ENCODE measurements at regions not wholly inside any gene's neighbourhood (a gene's known extent, or its start where the extent isn't known, plus 50 kb on each side); places are given as distances from the start of the nearest gene placed in this dataset.

GRCh38 chr4:138327338-138327737, 85.2 kb upstream of the SLC7A11 start:
- DNase-seq: no peak
- 83 to 98% (median 91%) methylated on average over 1 of the region's 1 CpG for WGBS, 5 donors
- Histone ChIP-seq H3K36me3 (no peaks in the 10 kb centered on the region), H3K9me3 (peaks cover 0 to 4% (median 0%) of the 10 kb centered on the region in 8 donors), H3K27me3 (replicated peaks in 1 of 7) (no peaks in the 10 kb centered on the region), H3K4me1 (no peaks in the 10 kb centered on the region), H3K4me3 (no peak overlapping the region), H3K27ac (no peak overlapping the region)
- intact Hi-C loops (cut with DNase I; ENCODE audit: low total_unique reads): no loop called here
- TF ChIP-seq POLR2A (IDR thresholded peaks at IDR 0.05): no peak
- TF ChIP-seq POLR2AphosphoS5 (IDR thresholded peaks at IDR 0.05): no peak
- no peak for TF ChIP-seq CTCF (IDR thresholded peaks at IDR 0.05 in 8 of 11, conservative IDR thresholded peaks at IDR 0.05 in 3 of 11)

GRCh38 chr4:138320831-138321230, 78.7 kb upstream of the SLC7A11 start:
- H3K4me3 ChIP-seq: no peak overlapping the region
- 84 to 95% (median 89%) methylated on average over 1 of the region's 1 CpG for WGBS, 5 donors
- TF ChIP-seq CTCF (IDR thresholded peaks at IDR 0.05 in 8 of 11, conservative IDR thresholded peaks at IDR 0.05 in 3 of 11): no peak
- no peak for TF ChIP-seq POLR2A (IDR thresholded peaks at IDR 0.05)
- no peak for TF ChIP-seq POLR2AphosphoS5 (IDR thresholded peaks at IDR 0.05)
- intact Hi-C loops (cut with DNase I; ENCODE audit: low total_unique reads): no loop called here
- H3K9me3 ChIP-seq: no peaks in the 10 kb centered on the region
- no peak overlapping the region for H3K27ac ChIP-seq
- no peak for DNase-seq
- H3K4me1 ChIP-seq: no peaks in the 10 kb centered on the region
- no peaks in the 10 kb centered on the region for H3K36me3 ChIP-seq
- H3K27me3 ChIP-seq (replicated peaks in 1 of 7): no peaks in the 10 kb centered on the region

- no peaks in the 10 kb centered on the region for H3K4me1 ChIP-seq
- DNase-seq: no peak
- intact Hi-C loops (cut with DNase I; ENCODE audit: low total_unique reads): no loop called here
- WGBS, 5 donors: 80 to 97% (median 85%) methylated on average over 1 of the region's 1 CpG
- H3K27me3 ChIP-seq (replicated peaks in 1 of 7): no peaks in the 10 kb centered on the region
- H3K4me3 ChIP-seq: no peak overlapping the region
- H3K9me3 ChIP-seq: no peaks in the 10 kb centered on the region
- TF ChIP-seq CTCF (IDR thresholded peaks at IDR 0.05 in 8 of 11, conservative IDR thresholded peaks at IDR 0.05 in 3 of 11): no peak
- TF ChIP-seq POLR2AphosphoS5 (IDR thresholded peaks at IDR 0.05): no peak
- TF ChIP-seq POLR2A (IDR thresholded peaks at IDR 0.05): no peak
- no peak overlapping the region for H3K27ac ChIP-seq
- H3K36me3 ChIP-seq: no peaks in the 10 kb centered on the region
These were observed 77.9 kb upstream of the SLC7A11 start for GRCh38 chr4:138320030-138320429.

GRCh38 chr4:138317175-138317748, 75.1 kb upstream of the SLC7A11 start:
- no peak for DNase-seq
- no peaks in the 10 kb centered on the region for H3K36me3 ChIP-seq
- H3K4me3 ChIP-seq: no peak overlapping the region
- no peaks in the 10 kb centered on the region for H3K27me3 ChIP-seq (replicated peaks in 1 of 7)
- no peak overlapping the region for H3K27ac ChIP-seq
- no peaks in the 10 kb centered on the region for H3K4me1 ChIP-seq
- TF ChIP-seq CTCF (IDR thresholded peaks at IDR 0.05 in 8 of 11, conservative IDR thresholded peaks at IDR 0.05 in 3 of 11): no peak
- TF ChIP-seq POLR2A (IDR thresholded peaks at IDR 0.05): no peak
- no peak for TF ChIP-seq POLR2AphosphoS5 (IDR thresholded peaks at IDR 0.05)
- intact Hi-C loops (cut with DNase I; ENCODE audit: low total_unique reads): no loop called here
- WGBS, 5 donors: 59 to 75% (median 62%) methylated on average over 4 of the region's 4 CpGs
- peaks cover 0 to 10% (median 0%) of the 10 kb centered on the region in 8 donors for H3K9me3 ChIP-seq
